Neuronal stem cell (in vitro differentiated cells): ENCODE measurements at regions not wholly inside any gene's neighbourhood (a gene's known extent, or its start where the extent isn't known, plus 50 kb on each side); places are given as distances from the start of the nearest gene placed in this dataset. TPM values are rescaled to one million over a fixed set of nuclear protein-coding genes. Genes with fewer than 3 reads are reported as not detected.

ENCODE experiments used
- small RNA-seq: library from polyadenylated mRNA; stranded (forward); fragments of <200 nt; extraction: miRNeasy Mini kit (QIAGEN cat#:217004); gene quantifications from one replicate; pipeline ENCODE3, GENCODE V24; 2013; ENCODE audit not compliant: insufficient read depth

Small RNA genes lying in the stretch of these regions (small RNA-seq; reads per million reads assigned to genes)
- gene MIR4719: not detected
